Endothelial cell of umbilical vein (primary cell): ENCODE measurements at regions not wholly inside any gene's neighbourhood (a gene's known extent, or its start where the extent isn't known, plus 50 kb on each side); places are given as distances from the start of the nearest gene placed in this dataset.

ENCODE experiments used
- BruUV-seq: library from RNA; stranded (reverse); fragments of 400-500 nt; replicated peaks from 2 replicates; lab custom pipeline; 2021; lab: Mats Ljungman, UMichigan
- CTCF ChIA-PET: fragments of 300-600, 350-600 bp; sonication (Branson Sonifier 250); formaldehyde crosslinking; loops from one replicate; lab custom pipeline; 2021; ENCODE audit warnings: antibody characterized with exemption, inconsistent platforms; lab: Charles Lee
- POLR2A ChIA-PET: fragments of 300-600, 350-600 bp; sonication (Branson Sonifier 250); formaldehyde crosslinking; loops from one replicate; lab custom pipeline; 2021; ENCODE audit warnings: antibody characterized with exemption, inconsistent platforms; lab: Charles Lee
- DNase-seq: peaks from one replicate; pipeline ENCODE4 v3.0.0-alpha.2; 2011; ENCODE audit warnings: low read depth, low spot score
- FAIRE-seq: peaks from 2 replicates; lab custom pipeline; 2011; peaks lifted over from hg19 to GRCh38; lab: Jason Lieb, UNC
- H2AFZ ChIP-seq: 2 replicates; pipeline ENCODE4 v1.6.0; 2012; ENCODE audit warnings: low read depth, low read length, control low read depth, inconsistent platforms
- H3K27ac ChIP-seq: 2 replicates; pipeline ENCODE4 v1.5.1; 2011; ENCODE audit warnings: low read depth, mild to moderate bottlenecking, control low read depth, low read length, moderate library complexity; ENCODE audit not compliant: insufficient read depth
- H3K27me3 ChIP-seq, 2 experiments: 2 replicates each; pipeline versions ENCODE4 v1.6.0 to v1.6.1; 2011; ENCODE audit warnings: low read length in 2 of 2, mixed read lengths in 1 of 2; ENCODE audit not compliant: control insufficient read depth in 2 of 2, insufficient read depth in 2 of 2
- H3K36me3 ChIP-seq, 2 experiments: 2 replicates in 1 of 2; 3 replicates in 1 of 2; pipeline ENCODE4 v1.5.1; 2011; ENCODE audit warnings: low read length in 2 of 2, mild to moderate bottlenecking in 1 of 2, moderate library complexity in 1 of 2; ENCODE audit not compliant: control insufficient read depth in 2 of 2, insufficient read depth in 2 of 2; ENCODE audit errors: extremely low read depth in 1 of 2
- H3K4me1 ChIP-seq: 3 replicates; pipeline ENCODE4 v1.5.1; 2011; ENCODE audit warnings: mild to moderate bottlenecking, low read length; ENCODE audit not compliant: control insufficient read depth, insufficient read depth; ENCODE audit errors: extremely low read depth
- H3K4me2 ChIP-seq: 2 replicates; pipeline ENCODE4 v1.6.1; 2011; ENCODE audit warnings: low read length, control low read depth, mixed read lengths; ENCODE audit not compliant: insufficient read depth
- H3K4me3 ChIP-seq, 3 experiments: fragments of 200-600 bp in 1 of 3; sonication (generic), shearing (Covaris generic) in 1 of 3; replicated peaks in 1 of 3; 2 replicates each; pipeline ENCODE4 v1.5.1; 2011 to 2016; ENCODE audit warnings: control low read depth in 3 of 3, low read length in 3 of 3, mild to moderate bottlenecking in 2 of 3, inconsistent platforms in 1 of 3, low read depth in 1 of 3, moderate library complexity in 1 of 3; ENCODE audit not compliant: insufficient read depth in 1 of 3
- H3K79me2 ChIP-seq: 2 replicates; pipeline ENCODE4 v1.6.0; 2012; ENCODE audit warnings: low read length, inconsistent platforms; ENCODE audit not compliant: control insufficient read depth, insufficient read depth
- H3K9ac ChIP-seq: replicated peaks from 2 replicates; pipeline ENCODE3; 2011; ENCODE audit warnings: low read length, control low read depth; ENCODE audit not compliant: insufficient read depth; ENCODE audit errors: extremely low read depth
- H3K9me1 ChIP-seq: replicated peaks from 3 replicates; pipeline ENCODE4 v1.6.0; 2011; ENCODE audit warnings: mild to moderate bottlenecking, low read length; ENCODE audit not compliant: control insufficient read depth, insufficient read depth; ENCODE audit errors: extremely low read depth
- H3K9me3 ChIP-seq: replicated peaks from 2 replicates; pipeline ENCODE4 v1.5.1; 2012; ENCODE audit warnings: low read length, inconsistent platforms; ENCODE audit not compliant: control insufficient read depth, insufficient read depth
- H4K20me1 ChIP-seq: replicated peaks from 2 replicates; pipeline ENCODE3; 2011; ENCODE audit warnings: mild to moderate bottlenecking, low read length; ENCODE audit not compliant: control insufficient read depth, insufficient read depth; ENCODE audit errors: extremely low read depth
- EZH2 ChIP-seq: IDR thresholded peaks from 2 replicates; pipeline ENCODE4 v1.6.1; 2012; ENCODE audit warnings: borderline replicate concordance, low read depth, mild to moderate bottlenecking, moderate library complexity, low read length, inconsistent platforms; ENCODE audit not compliant: severe bottlenecking
- FOS ChIP-seq: IDR thresholded peaks from 2 replicates; pipeline ENCODE4 v1.6.1; 2011; ENCODE audit warnings: mild to moderate bottlenecking, low read length, moderate library complexity, borderline replicate concordance; ENCODE audit not compliant: insufficient read depth
- GATA2 ChIP-seq: IDR thresholded peaks from 2 replicates; pipeline ENCODE4 v1.7.0; 2011; ENCODE audit warnings: low read depth, mild to moderate bottlenecking, moderate library complexity, mixed read lengths, low read length; ENCODE audit not compliant: insufficient read length, insufficient read depth
- JUN ChIP-seq: IDR thresholded peaks from 2 replicates; pipeline ENCODE4 v1.6.1; 2011; ENCODE audit warnings: borderline replicate concordance, low read depth; ENCODE audit not compliant: insufficient read length, insufficient read depth
- MYC ChIP-seq: IDR thresholded peaks from one replicate; pipeline ENCODE4 v1.6.1; 2011; ENCODE audit warnings: mild to moderate bottlenecking, low read depth, low read length
- POLR2A ChIP-seq: IDR thresholded peaks from 2 replicates; pipeline ENCODE4 v1.6.1; 2012; ENCODE audit warnings: low read depth, mild to moderate bottlenecking, control low read depth, low read length
- POLR2AphosphoS5 ChIP-seq: IDR thresholded peaks from 2 replicates; pipeline ENCODE4 v1.6.1; 2012; ENCODE audit warnings: low read depth, mild to moderate bottlenecking, control low read depth, low read length, moderate library complexity; ENCODE audit not compliant: insufficient read depth
- dilution Hi-C: fragments of 300-500 bp; cut with MboI; formaldehyde crosslinking; loops from one replicate; pipeline ENCODE4 v1.15.0; 2019; ENCODE audit warnings: low sequenced_read_pairs; ENCODE audit not compliant: extremely low pct_ligation_motif_present
- intact Hi-C: fragments of 100-400 bp; cut with micrococcal nuclease; formaldehyde crosslinking; loops from one replicate; pipeline ENCODE4 v1.10.0; 2022
- TF ChIP-seq, protein P1 (sequence below), 2 donors: IDR thresholded peaks; 1 replicate in 1 of 2; 2 replicates in 1 of 2; pipeline ENCODE4 v1.5.1; 2011; ENCODE audit warnings: low read length in 2 of 2, mild to moderate bottlenecking in 2 of 2, moderate library complexity in 2 of 2, control low read depth in 1 of 2, inconsistent platforms in 1 of 2, low read depth in 1 of 2; ENCODE audit not compliant: insufficient read depth in 1 of 2; ENCODE audit errors: extremely low read depth in 1 of 2
- TF ChIP-seq, protein P2 (sequence below): IDR thresholded peaks from 2 replicates; pipeline ENCODE4 v1.6.1; 2011; ENCODE audit not compliant: insufficient read depth, insufficient read length

DNA sequence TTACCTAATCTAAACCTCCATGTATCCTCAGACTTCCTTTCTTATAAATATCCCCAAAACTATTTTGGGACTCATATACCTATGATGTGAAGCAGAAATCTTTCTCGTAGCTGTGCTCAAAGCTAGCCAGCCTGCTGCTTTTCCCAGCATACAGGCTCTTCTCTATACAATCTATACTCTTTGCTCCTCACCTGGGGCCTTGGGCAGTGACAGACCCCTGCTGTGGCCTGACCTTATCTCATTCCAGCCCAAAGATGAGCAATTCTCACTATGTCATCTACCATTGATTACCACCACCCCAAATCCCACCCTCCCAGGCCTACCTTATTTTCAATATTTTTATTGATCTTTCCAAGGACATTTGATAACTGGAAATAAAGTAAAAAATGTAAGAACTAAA lies 83.2 kb upstream of the FBXL4 start:
- Histone ChIP-seq H3K27ac (no peak overlapping the region), H3K36me3 (no peaks in the 10 kb centered on the region), H3K27me3 (no peaks in the 10 kb centered on the region), H3K9ac (no peak overlapping the region), H3K4me2 (no peak overlapping the region), H3K4me1 (no peaks in the 10 kb centered on the region), H4K20me1 (no peaks in the 10 kb centered on the region), H3K9me3 (no peaks in the 10 kb centered on the region), H3K9me1 (no peaks in the 10 kb centered on the region), H2AFZ (no peak overlapping the region), H3K79me2 (no peaks in the 10 kb centered on the region), H3K4me3 (no peak overlapping the region)
- CTCF ChIA-PET: no interaction called here
- FAIRE-seq (no peak), DNase-seq (no peak)
- dilution Hi-C loops (no loop called here), intact Hi-C loops (no loop called here)
- BruUV-seq: no TSS peak
- TF ChIP-seq GATA2 (no peak), JUN (no peak), POLR2AphosphoS5 (no peak), FOS (no peak), POLR2A (no peak), EZH2 (no peak), MYC (no peak)
- TF ChIP-seq, protein P1, sequence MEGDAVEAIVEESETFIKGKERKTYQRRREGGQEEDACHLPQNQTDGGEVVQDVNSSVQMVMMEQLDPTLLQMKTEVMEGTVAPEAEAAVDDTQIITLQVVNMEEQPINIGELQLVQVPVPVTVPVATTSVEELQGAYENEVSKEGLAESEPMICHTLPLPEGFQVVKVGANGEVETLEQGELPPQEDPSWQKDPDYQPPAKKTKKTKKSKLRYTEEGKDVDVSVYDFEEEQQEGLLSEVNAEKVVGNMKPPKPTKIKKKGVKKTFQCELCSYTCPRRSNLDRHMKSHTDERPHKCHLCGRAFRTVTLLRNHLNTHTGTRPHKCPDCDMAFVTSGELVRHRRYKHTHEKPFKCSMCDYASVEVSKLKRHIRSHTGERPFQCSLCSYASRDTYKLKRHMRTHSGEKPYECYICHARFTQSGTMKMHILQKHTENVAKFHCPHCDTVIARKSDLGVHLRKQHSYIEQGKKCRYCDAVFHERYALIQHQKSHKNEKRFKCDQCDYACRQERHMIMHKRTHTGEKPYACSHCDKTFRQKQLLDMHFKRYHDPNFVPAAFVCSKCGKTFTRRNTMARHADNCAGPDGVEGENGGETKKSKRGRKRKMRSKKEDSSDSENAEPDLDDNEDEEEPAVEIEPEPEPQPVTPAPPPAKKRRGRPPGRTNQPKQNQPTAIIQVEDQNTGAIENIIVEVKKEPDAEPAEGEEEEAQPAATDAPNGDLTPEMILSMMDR (IDR thresholded peaks at IDR 0.05; ENCODE audit: extremely low read depth in 1 of 2, insufficient read depth in 1 of 2, low read depth in 1 of 2, low read length in 2 of 2): no peak
- TF ChIP-seq, protein P2, sequence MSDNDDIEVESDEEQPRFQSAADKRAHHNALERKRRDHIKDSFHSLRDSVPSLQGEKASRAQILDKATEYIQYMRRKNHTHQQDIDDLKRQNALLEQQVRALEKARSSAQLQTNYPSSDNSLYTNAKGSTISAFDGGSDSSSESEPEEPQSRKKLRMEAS: no peak
- POLR2A ChIA-PET: no interaction called here
